ENCODE measurements at regions not wholly inside any gene's neighbourhood (a gene's known extent, or its start where the extent isn't known, plus 50 kb on each side); places are given as distances from the start of the nearest gene placed in this dataset.
A peak's percentile ranks its signal among the peaks of the same experiment; 100 is the strongest.

DNA sequence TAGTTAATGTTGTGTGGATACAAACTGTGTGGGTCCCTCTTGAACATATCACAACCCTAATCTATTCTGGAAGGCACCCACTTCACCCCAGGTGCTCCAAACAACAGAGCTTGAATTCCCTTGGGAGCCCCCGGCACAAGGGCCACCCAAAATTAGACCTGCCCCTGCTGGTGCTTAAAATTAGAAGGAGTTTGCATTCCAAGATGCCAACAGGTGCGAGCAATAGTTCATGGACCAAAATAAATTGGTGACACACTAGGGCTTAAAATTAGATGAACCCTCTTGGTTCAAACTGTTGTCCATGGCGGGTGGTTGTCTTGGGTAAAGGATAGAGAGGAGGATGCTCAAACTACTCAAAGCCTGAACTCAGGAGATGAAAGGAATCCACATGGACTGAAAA is 291.5 kb downstream of the MN1 start:
- Mint-ChIP-seq H3K36me3 (ENCODE audit: low read depth) (no peaks in the 10 kb centered on the region), H3K27ac (no peak overlapping the region), H3K9me3 (no peaks in the 10 kb centered on the region), H3K4me1 (ENCODE audit: low read depth) (peaks cover 11% of the 10 kb centered on the region), H3K4me3 (no peak overlapping the region), H3K27me3 (no peaks in the 10 kb centered on the region)
- intact Hi-C loops (cut with micrococcal nuclease): no loop called here

DNA sequence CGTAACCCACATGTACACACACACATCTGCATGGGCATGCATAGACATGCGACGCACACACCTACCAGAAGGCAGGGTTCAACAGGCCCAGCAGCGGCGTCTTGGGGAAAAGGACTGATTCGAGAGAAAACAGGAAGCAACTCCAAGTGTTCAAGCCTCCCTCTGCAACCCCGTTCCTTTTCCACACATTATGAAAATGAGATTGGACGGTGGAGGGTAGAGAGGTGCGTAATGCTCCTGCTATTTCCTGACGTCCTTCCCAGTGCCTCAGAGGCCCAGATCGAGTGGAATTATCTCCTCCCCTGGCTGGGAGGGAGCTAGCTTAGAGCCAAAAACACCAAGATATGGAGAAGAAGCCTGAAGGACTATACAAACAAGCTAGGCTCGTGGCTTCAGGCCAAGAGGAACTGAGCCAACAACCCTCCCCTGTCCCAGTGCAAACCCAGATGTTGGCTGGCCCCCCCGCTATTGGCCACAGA is 289.2 kb downstream of the MN1 start:
- Mint-ChIP-seq H3K36me3 (ENCODE audit: low read depth) (no peaks in the 10 kb centered on the region), H3K4me3 (peak overlapping the region; percentile 64), H3K4me1 (ENCODE audit: low read depth) (peaks cover 11% of the 10 kb centered on the region), H3K27me3 (no peaks in the 10 kb centered on the region), H3K27ac (peak overlapping the region; percentile 21), H3K9me3 (no peaks in the 10 kb centered on the region)
- intact Hi-C loops (cut with micrococcal nuclease): no loop called here

DNA sequence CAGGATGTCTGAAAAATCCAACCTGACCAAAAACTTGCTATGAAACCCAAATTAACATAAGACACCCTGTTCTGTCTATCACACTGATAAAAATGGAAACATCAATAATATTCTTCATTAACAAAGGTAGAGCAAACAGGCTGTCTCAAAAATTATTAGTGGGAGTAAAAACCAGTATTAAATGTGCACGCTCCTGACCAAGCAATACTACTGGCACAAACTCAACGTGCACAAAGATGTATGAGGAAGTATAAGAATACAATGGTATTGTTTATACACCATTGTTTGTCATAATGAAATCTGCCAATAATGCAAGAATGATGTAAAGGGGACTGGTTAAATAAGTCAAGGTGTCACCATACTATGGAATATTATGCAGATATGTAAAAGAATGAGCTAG is 288.5 kb downstream of the MN1 start:
- no peaks in the 10 kb centered on the region for H3K36me3 Mint-ChIP-seq (ENCODE audit: low read depth)
- H3K27me3 Mint-ChIP-seq: no peaks in the 10 kb centered on the region
- intact Hi-C loops (cut with micrococcal nuclease): no loop called here
- H3K9me3 Mint-ChIP-seq: no peaks in the 10 kb centered on the region
- no peak overlapping the region for H3K27ac Mint-ChIP-seq
- H3K4me3 Mint-ChIP-seq: no peak overlapping the region
- peaks cover 11% of the 10 kb centered on the region for H3K4me1 Mint-ChIP-seq (ENCODE audit: low read depth)

DNA sequence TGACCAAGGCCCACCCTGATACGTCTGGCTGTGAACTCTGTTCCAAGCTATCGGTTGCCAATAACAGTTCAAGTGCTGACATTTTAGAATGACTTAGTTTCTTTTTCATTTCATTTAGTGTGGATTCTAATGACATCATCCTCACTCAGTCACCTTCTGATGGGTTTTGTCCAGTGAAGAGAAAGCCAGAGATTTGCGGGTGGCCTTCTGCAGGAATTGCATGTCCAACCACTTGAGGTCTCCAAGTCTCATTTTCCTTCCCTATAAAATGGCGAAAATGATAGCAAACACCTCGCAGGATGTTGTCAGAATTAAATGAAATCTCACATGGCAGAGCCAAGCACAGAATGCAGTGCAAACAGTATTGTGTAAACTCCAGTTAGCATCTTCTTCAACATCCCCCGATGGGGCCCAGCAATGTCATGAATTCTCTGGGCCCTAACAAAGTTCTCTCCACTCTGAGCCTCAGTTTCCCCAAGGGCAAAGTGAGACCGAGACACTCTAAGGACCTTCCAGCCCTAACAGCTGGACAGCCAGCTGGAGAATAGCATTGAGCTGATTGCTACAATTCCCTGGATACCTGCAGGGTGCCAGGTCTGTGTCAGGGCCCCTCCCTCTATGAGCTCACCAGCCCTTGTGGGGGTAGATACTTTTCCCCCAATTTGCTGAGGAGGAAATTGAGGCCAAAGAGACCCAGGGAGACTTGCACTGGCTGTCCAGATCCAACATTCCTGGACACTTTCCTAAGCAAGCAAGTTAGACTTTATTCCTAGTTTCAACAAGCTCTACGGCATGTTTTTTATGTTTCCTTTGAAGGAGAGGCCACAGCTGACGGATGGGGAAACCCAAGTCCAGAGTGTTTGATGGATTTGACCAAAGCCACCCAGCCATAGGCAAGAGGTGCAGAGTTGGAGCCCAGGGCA is 286.7 kb downstream of the MN1 start:
- no peak overlapping the region for H3K27ac Mint-ChIP-seq
- intact Hi-C loops (cut with micrococcal nuclease): no loop called here
- no peak overlapping the region for H3K4me3 Mint-ChIP-seq
- no peaks in the 10 kb centered on the region for H3K36me3 Mint-ChIP-seq (ENCODE audit: low read depth)
- no peaks in the 10 kb centered on the region for H3K9me3 Mint-ChIP-seq
- H3K27me3 Mint-ChIP-seq: no peaks in the 10 kb centered on the region
- peaks cover 11% of the 10 kb centered on the region for H3K4me1 Mint-ChIP-seq (ENCODE audit: low read depth)

DNA sequence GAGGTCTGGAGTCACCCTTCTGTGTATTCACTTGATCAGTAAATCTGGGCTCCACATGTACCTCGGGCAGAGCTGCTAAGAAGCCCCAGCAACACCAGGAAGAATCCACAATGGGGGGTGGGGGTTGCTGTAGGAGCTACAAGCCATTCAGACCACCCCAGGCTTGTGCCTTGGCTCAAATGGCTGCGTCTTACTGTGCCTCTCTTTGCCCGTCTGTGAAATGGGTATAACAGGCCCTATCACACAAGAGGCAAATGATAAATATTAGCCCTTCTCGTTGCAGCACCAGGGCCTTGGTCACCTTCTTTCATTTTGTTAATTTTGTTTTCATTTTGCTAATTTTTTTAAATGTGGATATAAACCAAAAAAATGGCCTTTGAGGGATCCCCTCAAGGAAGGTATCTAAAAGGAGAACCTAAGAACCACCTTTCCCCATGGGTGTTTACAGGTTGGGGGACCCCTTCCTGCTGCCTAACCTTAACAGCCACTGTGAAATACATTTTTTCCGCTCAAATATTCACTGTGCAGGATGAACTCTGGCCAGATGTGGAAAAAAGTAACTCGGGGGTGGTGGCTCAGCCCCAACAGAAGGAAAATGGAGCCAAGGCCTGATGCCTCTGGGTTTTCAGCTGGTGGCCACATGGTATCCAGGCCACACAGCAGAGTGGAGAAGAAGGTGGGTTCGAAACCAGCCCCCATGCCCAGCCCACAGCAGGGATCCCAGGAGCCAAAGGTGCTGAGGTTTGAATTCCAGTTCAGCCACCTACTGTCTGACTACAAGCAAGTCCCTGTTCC is 284.0 kb downstream of the MN1 start:
- no peaks in the 10 kb centered on the region for H3K27me3 Mint-ChIP-seq
- no peaks in the 10 kb centered on the region for H3K9me3 Mint-ChIP-seq
- H3K4me3 Mint-ChIP-seq: no peak overlapping the region
- intact Hi-C loops (cut with micrococcal nuclease): no loop called here
- H3K4me1 Mint-ChIP-seq (ENCODE audit: low read depth): peaks cover 5% of the 10 kb centered on the region
- no peak overlapping the region for H3K27ac Mint-ChIP-seq
- H3K36me3 Mint-ChIP-seq (ENCODE audit: low read depth): no peaks in the 10 kb centered on the region

DNA sequence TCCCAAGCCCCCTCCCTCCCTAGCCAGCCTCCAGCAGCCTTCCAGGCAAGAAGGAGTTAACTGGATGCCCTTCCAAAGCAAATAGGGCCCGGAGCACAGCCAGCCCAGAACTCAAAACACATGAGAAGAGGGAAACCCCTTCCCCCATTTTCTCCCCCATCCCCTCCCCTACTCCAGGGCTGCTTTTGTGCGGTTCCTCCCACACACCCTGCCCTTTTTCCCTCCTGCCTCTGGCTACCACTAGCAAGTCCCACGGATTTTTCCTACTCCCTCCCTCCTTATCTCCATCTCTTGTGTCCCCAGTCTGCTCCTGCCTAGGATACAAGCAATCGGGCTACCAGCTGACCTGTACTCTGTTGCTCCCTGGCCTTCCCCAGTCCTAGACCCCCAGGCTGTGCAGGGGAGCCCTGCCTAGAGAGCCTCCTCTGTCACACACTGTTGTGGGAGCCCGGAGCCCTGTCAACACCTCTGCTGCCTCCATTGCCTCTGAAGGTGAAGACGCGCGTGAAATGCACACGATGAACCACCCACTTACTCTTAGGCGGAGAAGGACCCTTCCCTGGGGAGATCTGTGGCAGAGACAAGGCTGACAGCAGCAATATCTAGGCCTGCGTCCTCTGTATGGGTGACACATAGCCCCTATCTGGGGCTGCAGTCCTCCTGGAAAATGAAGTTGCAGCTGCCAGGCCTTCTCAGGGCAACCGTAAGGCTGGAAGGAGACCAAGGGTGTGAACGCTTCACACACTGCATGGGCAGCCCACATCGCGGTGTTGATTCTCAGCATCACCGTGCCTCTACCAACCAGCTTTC is 282.8 kb downstream of the MN1 start:
- H3K4me3 Mint-ChIP-seq: no peak overlapping the region
- no peaks in the 10 kb centered on the region for H3K4me1 Mint-ChIP-seq (ENCODE audit: low read depth)
- no peaks in the 10 kb centered on the region for H3K9me3 Mint-ChIP-seq
- H3K27me3 Mint-ChIP-seq: no peaks in the 10 kb centered on the region
- no peak overlapping the region for H3K27ac Mint-ChIP-seq
- intact Hi-C loops (cut with micrococcal nuclease): no loop called here
- no peaks in the 10 kb centered on the region for H3K36me3 Mint-ChIP-seq (ENCODE audit: low read depth)

DNA sequence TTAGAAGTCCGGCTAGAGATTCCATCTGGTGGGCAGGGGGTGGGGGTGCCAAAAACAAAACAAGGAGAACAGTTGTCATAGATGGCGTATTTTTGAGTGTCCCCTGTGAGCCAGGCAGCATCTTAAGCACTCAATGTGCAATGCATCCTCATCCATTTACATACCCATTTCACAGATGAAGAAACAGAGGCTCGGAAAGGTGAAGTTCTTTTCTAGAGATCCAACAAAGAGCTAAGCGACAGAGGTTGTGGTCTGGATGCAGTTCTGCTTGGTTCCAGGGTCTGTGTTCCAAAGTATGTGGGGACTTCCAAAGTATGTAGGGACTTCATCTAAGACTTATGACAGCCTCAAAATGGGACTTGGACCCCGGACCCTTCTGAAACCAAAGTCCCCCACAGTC is 277.8 kb downstream of the MN1 start:
- Mint-ChIP-seq H3K9me3 (no peaks in the 10 kb centered on the region), H3K27ac (no peak overlapping the region), H3K27me3 (no peaks in the 10 kb centered on the region), H3K36me3 (ENCODE audit: low read depth) (no peaks in the 10 kb centered on the region), H3K4me3 (no peak overlapping the region), H3K4me1 (ENCODE audit: low read depth) (no peaks in the 10 kb centered on the region)
- intact Hi-C loops (cut with micrococcal nuclease): no loop called here

DNA sequence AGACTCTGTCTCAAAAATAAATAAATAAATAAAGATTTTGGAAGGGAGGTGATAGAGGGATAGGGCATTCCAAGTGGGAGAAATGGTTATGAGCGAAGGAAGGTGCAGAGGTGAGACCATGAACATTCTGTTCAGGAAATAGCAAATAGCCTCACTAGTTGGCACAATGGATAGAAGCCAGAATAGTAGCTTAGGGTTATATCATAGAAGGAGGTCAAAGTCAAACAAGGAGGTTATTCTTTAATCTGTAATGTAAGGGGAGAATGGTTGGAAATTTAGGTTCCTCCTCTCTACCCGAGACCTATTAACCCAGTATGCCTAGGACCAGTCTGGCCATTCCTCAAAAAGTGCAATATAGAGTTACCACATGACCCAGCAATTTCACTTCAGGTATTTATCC is 275.8 kb downstream of the MN1 start:
- Mint-ChIP-seq H3K27me3 (no peaks in the 10 kb centered on the region), H3K36me3 (ENCODE audit: low read depth) (no peaks in the 10 kb centered on the region), H3K9me3 (peaks cover 4% of the 10 kb centered on the region), H3K27ac (no peak overlapping the region), H3K4me1 (ENCODE audit: low read depth) (no peaks in the 10 kb centered on the region), H3K4me3 (no peak overlapping the region)
- intact Hi-C loops (cut with micrococcal nuclease): no loop called here

DNA sequence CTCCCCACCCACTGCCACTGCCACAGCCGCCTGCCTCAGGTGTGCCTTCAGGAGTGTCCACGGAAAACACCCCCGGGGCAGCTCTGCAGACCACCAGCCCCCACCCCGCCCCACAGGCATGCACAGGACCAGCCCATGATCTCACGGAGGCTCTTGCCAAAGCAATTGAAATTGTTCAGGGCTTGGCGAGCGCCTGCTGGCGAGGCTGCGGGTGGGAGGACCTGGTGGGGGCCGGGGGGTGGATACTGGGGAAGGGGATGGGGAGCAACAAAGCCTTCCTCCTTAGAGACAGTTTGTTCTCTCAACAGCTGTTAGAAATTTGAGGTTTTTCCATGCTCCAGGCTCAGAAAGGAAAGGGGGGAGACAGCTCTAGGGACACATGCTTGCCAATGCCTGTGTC is 274.7 kb downstream of the MN1 start:
- H3K4me1 Mint-ChIP-seq (ENCODE audit: low read depth): no peaks in the 10 kb centered on the region
- peaks cover 11% of the 10 kb centered on the region for H3K9me3 Mint-ChIP-seq
- H3K36me3 Mint-ChIP-seq (ENCODE audit: low read depth): no peaks in the 10 kb centered on the region
- no peak overlapping the region for H3K27ac Mint-ChIP-seq
- intact Hi-C loops (cut with micrococcal nuclease): no loop called here
- H3K4me3 Mint-ChIP-seq: no peak overlapping the region
- peaks cover 1% of the 10 kb centered on the region for H3K27me3 Mint-ChIP-seq

DNA sequence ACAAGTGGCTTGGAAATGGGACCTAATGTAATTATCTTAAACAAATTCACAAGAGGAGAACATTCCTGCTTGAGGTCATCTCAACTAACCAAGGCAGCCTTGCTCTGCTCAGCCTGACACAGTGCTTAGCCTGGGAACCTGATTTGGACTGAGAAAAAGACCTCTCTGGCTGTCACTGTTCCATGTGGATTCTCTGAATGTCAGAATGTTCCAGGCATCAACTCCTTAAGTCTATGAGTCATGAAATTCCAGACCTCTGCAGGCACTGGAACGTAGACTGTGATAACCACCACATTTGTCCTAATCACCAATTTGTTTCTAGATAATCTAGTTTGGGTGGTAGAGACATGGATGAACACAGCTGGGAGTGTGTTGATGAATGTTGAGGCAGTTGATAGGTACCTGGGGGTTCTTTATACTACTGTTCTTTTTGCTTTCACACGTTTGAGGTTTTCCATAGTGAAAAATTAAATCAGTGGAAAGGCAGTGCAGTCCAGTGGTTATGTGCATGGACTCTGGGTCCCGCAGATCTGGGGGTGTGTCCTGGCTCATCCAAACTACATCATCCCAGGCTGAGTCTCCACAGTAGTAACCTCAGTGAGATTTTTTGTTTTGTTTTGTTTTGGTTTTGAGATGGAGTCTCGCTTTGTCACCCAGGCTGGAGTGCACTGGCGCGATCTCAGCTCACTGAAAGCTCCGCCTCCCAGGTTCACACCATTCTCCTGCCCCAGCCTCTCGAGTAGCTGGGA is 269.6 kb downstream of the MN1 start:
- no peak overlapping the region for H3K27ac Mint-ChIP-seq
- peaks cover 11% of the 10 kb centered on the region for H3K9me3 Mint-ChIP-seq
- intact Hi-C loops (cut with micrococcal nuclease): no loop called here

DNA sequence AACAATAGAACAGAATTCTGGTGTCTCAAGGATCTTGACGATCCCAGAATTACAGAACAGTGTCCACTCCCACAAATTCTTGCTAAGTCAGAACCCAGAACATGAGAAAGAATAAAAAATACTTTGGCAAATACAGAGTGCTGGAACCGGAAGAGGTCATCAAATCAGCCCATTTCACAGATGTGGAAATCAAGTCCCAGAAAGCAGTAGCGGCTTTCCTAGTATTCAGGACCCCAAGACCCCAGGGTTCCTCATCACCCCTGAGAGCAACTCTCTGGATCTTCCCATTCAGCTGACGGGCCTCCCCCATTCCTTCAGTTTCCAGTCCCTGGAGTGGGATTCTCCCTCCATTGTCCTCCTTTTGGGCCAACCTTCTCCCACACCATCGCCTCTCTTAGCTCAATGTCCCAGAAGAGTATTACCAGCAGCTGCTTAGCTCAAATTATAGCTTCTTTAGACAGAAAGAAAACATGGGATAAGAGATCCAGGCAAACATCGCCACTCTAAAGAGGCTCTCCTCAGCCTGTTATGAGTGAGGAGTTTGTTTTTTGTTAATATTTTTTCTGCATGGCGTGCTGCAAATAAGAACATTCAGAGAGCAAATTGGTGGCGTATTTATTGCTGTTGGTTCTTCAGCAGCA is 268.3 kb downstream of the MN1 start:
- Mint-ChIP-seq H3K27ac (no peak overlapping the region), H3K36me3 (ENCODE audit: low read depth) (no peaks in the 10 kb centered on the region), H3K9me3 (peaks cover 11% of the 10 kb centered on the region), H3K27me3 (peaks cover 5% of the 10 kb centered on the region), H3K4me3 (no peak overlapping the region), H3K4me1 (ENCODE audit: low read depth) (no peaks in the 10 kb centered on the region)
- intact Hi-C loops (cut with micrococcal nuclease): no loop called here

More for the DNA sequence above, 269.6 kb downstream of the MN1 start:
- Mint-ChIP-seq H3K36me3 (ENCODE audit: low read depth) (no peaks in the 10 kb centered on the region), H3K4me3 (no peak overlapping the region), H3K4me1 (ENCODE audit: low read depth) (no peaks in the 10 kb centered on the region), H3K27me3 (peaks cover 1% of the 10 kb centered on the region)

DNA sequence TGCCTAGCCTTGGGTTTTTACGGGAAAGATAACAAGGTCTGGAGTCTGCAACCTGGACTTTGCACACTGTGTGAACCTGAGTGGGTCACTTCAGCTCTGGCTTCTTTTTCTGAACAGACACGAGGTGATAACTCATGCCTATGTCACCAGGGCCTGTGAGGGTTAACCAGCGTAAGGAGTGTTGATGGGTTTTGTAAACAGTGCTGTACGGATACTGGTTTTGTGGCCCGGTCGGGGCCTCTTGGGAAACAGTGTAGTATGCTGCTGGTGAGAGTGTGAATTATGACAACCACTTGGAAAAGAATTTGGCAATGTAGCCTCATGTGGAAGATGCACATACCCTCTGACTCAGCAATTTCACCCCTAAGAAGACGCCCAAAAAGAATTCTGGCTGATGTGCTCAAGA is 266.8 kb downstream of the MN1 start:
- Mint-ChIP-seq H3K4me1 (ENCODE audit: low read depth) (no peaks in the 10 kb centered on the region), H3K36me3 (ENCODE audit: low read depth) (no peaks in the 10 kb centered on the region), H3K27ac (no peak overlapping the region), H3K9me3 (peaks cover 11% of the 10 kb centered on the region), H3K4me3 (no peak overlapping the region), H3K27me3 (peaks cover 5% of the 10 kb centered on the region)
- intact Hi-C loops (cut with micrococcal nuclease): no loop called here

DNA sequence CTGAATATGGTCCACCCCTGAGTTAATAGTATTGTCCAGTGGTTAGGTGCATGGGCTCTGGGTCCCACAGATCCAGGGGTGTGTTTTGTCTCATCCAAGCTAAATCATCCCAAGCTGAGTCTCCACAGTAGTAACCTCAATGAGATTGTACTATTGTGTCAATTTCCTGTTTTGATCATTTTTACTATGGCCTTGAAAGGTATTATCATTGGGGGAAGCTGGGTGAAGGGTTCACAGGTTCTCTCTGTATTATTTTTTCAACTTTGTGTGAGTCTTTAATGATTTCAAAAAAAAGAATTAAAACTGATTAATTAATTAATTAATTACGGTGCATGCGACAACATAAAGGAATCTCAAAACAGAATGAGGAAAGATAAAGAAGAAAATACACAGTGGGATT is 266.1 kb downstream of the MN1 start:
- Mint-ChIP-seq H3K9me3 (peaks cover 9% of the 10 kb centered on the region), H3K27me3 (peaks cover 5% of the 10 kb centered on the region), H3K4me3 (no peak overlapping the region), H3K36me3 (ENCODE audit: low read depth) (no peaks in the 10 kb centered on the region), H3K27ac (no peak overlapping the region), H3K4me1 (ENCODE audit: low read depth) (no peaks in the 10 kb centered on the region)
- intact Hi-C loops (cut with micrococcal nuclease): no loop called here

Data from dendritic cell treated with granulocyte-macrophage colony-stimulating factor and Interleukin-4, amounts not matched to agents 40 ng/mL and 50 ng/mL, for 4 days (primary cell).